A549 (cell line): ENCODE measurements at regions not wholly inside any gene's neighbourhood (a gene's known extent, or its start where the extent isn't known, plus 50 kb on each side); places are given as distances from the start of the nearest gene placed in this dataset.

Experiments used
- ATAC-seq, 2 experiments: fragments of 200-7000 bp in 1 of 2; fragments of >200 bp in 1 of 2; cut with Nextera tagmentation in 1 of 2; cut with Tn5 transposase in 1 of 2; 3 replicates each; pipeline versions ENCODE4 v1.8.0 to v1.9.1; 2018 to 2020; ENCODE audit warnings: mild to moderate bottlenecking in 1 of 2, moderate library complexity in 1 of 2
- CTCF ChIA-PET: fragments of 300-600 bp; sonication (Branson Sonifier 250); formaldehyde crosslinking; extraction: SDS; loops from one replicate; lab custom pipeline; 2021; ENCODE audit warnings: antibody characterized with exemption, inconsistent platforms; lab: Yijun Ruan, JAX
- POLR2A ChIA-PET: fragments of 350-600 bp; formaldehyde crosslinking; extraction: SDS; loops from one replicate; lab custom pipeline; 2021; ENCODE audit warnings: antibody characterized with exemption, inconsistent platforms; lab: Yijun Ruan, JAX
- DNase-seq, 2 experiments: peaks; one replicate each; pipeline versions ENCODE4 v3.0.0 to v3.0.0-alpha.2; 2011 to 2016; ENCODE audit warnings: low read depth in 1 of 2, low spot score in 1 of 2
- FAIRE-seq: peaks from 2 replicates; lab custom pipeline; 2011; peaks lifted over from hg19 to GRCh38; lab: Jason Lieb, UNC
- H3K27ac ChIP-seq, 2 experiments: fragments of >200 bp; sonication (Bioruptor Twin); formaldehyde crosslinking; 3 replicates each; pipeline ENCODE4 v1.5.1; 2016 to 2017
- H3K4me1 ChIP-seq: fragments of >200 bp; sonication (Bioruptor Twin); formaldehyde crosslinking; 3 replicates; pipeline ENCODE4 v1.6.1; 2016
- H3K4me2 ChIP-seq: fragments of >200 bp; sonication (Bioruptor Twin); formaldehyde crosslinking; 3 replicates; pipeline ENCODE4 v1.6.1; 2016
- H3K4me3 ChIP-seq: fragments of >200 bp; sonication (Bioruptor Twin); formaldehyde crosslinking; 3 replicates; pipeline ENCODE4 v1.5.1; 2016
- H3K9me3 ChIP-seq: fragments of >200 bp; sonication (Bioruptor Twin); formaldehyde crosslinking; 3 replicates; pipeline ENCODE4 v1.6.1; 2016
- CBX2 ChIP-seq: fragments of 200-600 bp; sonication (generic); IDR thresholded peaks from 2 replicates; pipeline ENCODE4 v1.6.1; 2016; ENCODE audit warnings: low read depth, mild to moderate bottlenecking, borderline replicate concordance
- CEBPB ChIP-seq, 2 experiments: fragments of >200 bp in 1 of 2; sonication (Bioruptor Twin) in 1 of 2; formaldehyde crosslinking in 1 of 2; IDR thresholded peaks; 2 replicates each; pipeline ENCODE4 v1.6.1; 2012 to 2016
- CHD2 ChIP-seq: fragments of 150-350 bp; IDR thresholded peaks from 2 replicates; pipeline ENCODE4 v1.6.1; 2014; ENCODE audit warnings: low read length; ENCODE audit not compliant: partially characterized antibody
- EHMT2 ChIP-seq: fragments of 200-600 bp; sonication (generic); IDR thresholded peaks from 2 replicates; pipeline ENCODE4 v1.6.1; 2016; ENCODE audit warnings: antibody characterized with exemption, low read depth, mild to moderate bottlenecking, moderate library complexity
- FOSB ChIP-seq: fragments of 250-450 bp; sonication (Bioruptor Pico); IDR thresholded peaks from 2 replicates; pipeline ENCODE4 v1.5.0; 2020; ENCODE audit warnings: mild to moderate bottlenecking, moderate library complexity
- FOSL2 ChIP-seq, 2 experiments: fragments of 450-650 bp in 1 of 2; fragments of >200 bp in 1 of 2; sonication (Bioruptor Twin) in 1 of 2; formaldehyde crosslinking; IDR thresholded peaks; 2 replicates each; pipeline versions ENCODE4 v1.5.0 to v1.6.1; 2016 to 2020; ENCODE audit warnings: mild to moderate bottlenecking in 1 of 2, moderate library complexity in 1 of 2
- FOXS1 ChIP-seq: fragments of 250-450 bp; sonication (Bioruptor Pico); IDR thresholded peaks from 2 replicates; pipeline ENCODE4 v1.5.0; 2020; ENCODE audit warnings: mild to moderate bottlenecking, moderate library complexity
- GATA3 ChIP-seq: IDR thresholded peaks from 2 replicates; pipeline ENCODE4 v1.6.1; 2012; ENCODE audit warnings: borderline replicate concordance
- HDAC2 ChIP-seq: fragments of 200-600 bp; sonication (generic); IDR thresholded peaks from 2 replicates; pipeline ENCODE4 v1.6.1; 2016
- HEYL ChIP-seq: fragments of 250-450 bp; sonication (Bioruptor Pico); IDR thresholded peaks from 2 replicates; pipeline ENCODE4 v1.8.0; 2021; ENCODE audit warnings: mild to moderate bottlenecking, moderate library complexity
- HMGXB4 ChIP-seq: fragments of 250-450 bp; sonication (Bioruptor Pico); IDR thresholded peaks from 2 replicates; pipeline ENCODE4 v1.5.0; 2021; ENCODE audit warnings: mild to moderate bottlenecking, moderate library complexity, borderline replicate concordance
- HOXA7 ChIP-seq: fragments of 250-450 bp; sonication (Bioruptor Pico); IDR thresholded peaks from 2 replicates; pipeline ENCODE4 v1.5.0; 2020; ENCODE audit warnings: mild to moderate bottlenecking, moderate library complexity
- HOXB5 ChIP-seq: fragments of 250-450 bp; sonication (Bioruptor Pico); IDR thresholded peaks from 2 replicates; pipeline ENCODE4 v1.5.0; 2020; ENCODE audit warnings: mild to moderate bottlenecking, moderate library complexity
- JUNB ChIP-seq: fragments of >200 bp; sonication (Bioruptor Twin); formaldehyde crosslinking; IDR thresholded peaks from 2 replicates; pipeline ENCODE4 v1.6.1; 2016
- KDM1A ChIP-seq: fragments of 200-600 bp; sonication (generic); IDR thresholded peaks from 2 replicates; pipeline ENCODE4 v1.6.1; 2016; ENCODE audit warnings: low read depth, mild to moderate bottlenecking
- KDM5A ChIP-seq: fragments of 200-600 bp; sonication (generic); IDR thresholded peaks from 2 replicates; pipeline ENCODE4 v1.6.1; 2016; ENCODE audit warnings: antibody characterized with exemption, mild to moderate bottlenecking
- MAFK ChIP-seq: fragments of 450-650 bp; IDR thresholded peaks from 2 replicates; pipeline ENCODE4 v1.6.1; 2014; ENCODE audit not compliant: partially characterized antibody
- NR3C1 ChIP-seq: fragments of >200 bp; sonication (Bioruptor Twin); formaldehyde crosslinking; IDR thresholded peaks from 3 replicates; pipeline ENCODE4 v1.6.1; 2017
- PBX3 ChIP-seq: IDR thresholded peaks from 2 replicates; pipeline ENCODE4 v1.6.1; 2012
- POLR2AphosphoS2 ChIP-seq: conservative IDR thresholded peaks from 2 replicates; pipeline ENCODE4 v1.6.1; 2012; ENCODE audit warnings: low read length, improper control_type of control experiment, inconsistent platforms
- RAD21 ChIP-seq, 2 experiments: fragments of >200 bp in 1 of 2; sonication (Bioruptor Twin) in 1 of 2; formaldehyde crosslinking in 1 of 2; IDR thresholded peaks in 1 of 2; conservative IDR thresholded peaks in 1 of 2; 2 replicates in 1 of 2; 3 replicates in 1 of 2; pipeline ENCODE4 v1.6.1; 2012 to 2018; ENCODE audit warnings: inconsistent platforms in 1 of 2
- RARB ChIP-seq: fragments of 250-450 bp; sonication (Bioruptor Pico); IDR thresholded peaks from 2 replicates; pipeline ENCODE4 v1.8.0; 2021; ENCODE audit warnings: mild to moderate bottlenecking, moderate library complexity
- REST ChIP-seq: fragments of 200-600 bp; sonication (generic); IDR thresholded peaks from 2 replicates; pipeline ENCODE4 v1.6.1; 2016; ENCODE audit warnings: antibody characterized with exemption, mild to moderate bottlenecking, moderate library complexity
- TP53 ChIP-seq: fragments of 250-450 bp; sonication (Bioruptor Pico); IDR thresholded peaks from 2 replicates; pipeline ENCODE4 v1.5.0; 2021; ENCODE audit warnings: mild to moderate bottlenecking, moderate library complexity
- USF2 ChIP-seq: fragments of 450-650 bp; IDR thresholded peaks from 2 replicates; pipeline ENCODE4 v1.6.1; 2014; ENCODE audit warnings: antibody characterized with exemption
- ZC3H11A ChIP-seq: fragments of 450-650 bp; IDR thresholded peaks from 2 replicates; pipeline ENCODE4 v1.6.1; 2014; ENCODE audit warnings: antibody characterized with exemption, mild to moderate bottlenecking
- ZFP36 ChIP-seq: fragments of 450-650 bp; IDR thresholded peaks from 2 replicates; pipeline ENCODE4 v1.6.1; 2014; ENCODE audit warnings: borderline replicate concordance; ENCODE audit not compliant: partially characterized antibody
- ZNF302 ChIP-seq: fragments of 250-450 bp; sonication (Bioruptor Pico); IDR thresholded peaks from 2 replicates; pipeline ENCODE4 v1.9.0; 2021; ENCODE audit warnings: inconsistent platforms, mild to moderate bottlenecking, moderate library complexity
- WGBS: methylation state at CpG from one replicate; pipeline ENCODE4 v1.1.6; 2017; ENCODE audit errors: missing lambda C conversion rate; 5-methylcytosine and 5-hydroxymethylcytosine counted together

- TF ChIP-seq USF2 (no peak), GATA3 (no peak), HMGXB4 (CRISPR knock-in tag) (no peak), HOXA7 (CRISPR knock-in tag) (no peak), POLR2AphosphoS2 (no peak), CHD2 (no peak), HOXB5 (CRISPR knock-in tag) (no peak)
- TF ChIP-seq, all 56 proteins: peak for 0
Measured at GRCh38 chr11:130779267-130779666, 137.0 kb downstream of the SNX19 start (continued).

- Histone ChIP-seq H3K4me2 (no peak overlapping the region), H3K4me3 (no peak overlapping the region), H3K27ac (no peak overlapping the region; a peak in 1 of 6 replicates), H3K9me3 (no peaks in the 10 kb centered on the region), H3K4me1 (peaks cover 15% of the 10 kb centered on the region)
- ATAC-seq: no peak
- no peak for FAIRE-seq
- TF ChIP-seq HEYL (CRISPR knock-in tag) (no peak), ZFP36 (no peak), CEBPB (IDR thresholded peaks at IDR 0.05) (no peak), JUNB (no peak)
- DNase-seq: no peak
- CTCF ChIA-PET: interaction anchor here (1.0 kb wide), 1 partner anchor 349 kb away, joined by 3 read pairs; no protein-coding TSS in a partner anchor
- POLR2A ChIA-PET: no interaction called here
- WGBS: 79% methylated on average over 5 of the region's 5 CpGs
Measured at GRCh38 chr11:130779943-130780342, 136.3 kb downstream of the SNX19 start.

- ChIA-PET CTCF (interaction anchor here (1.0 kb wide), 1 partner anchor 349 kb away, joined by 3 read pairs; no protein-coding TSS in a partner anchor), POLR2A (no interaction called here)
- DNase-seq: no peak
- FAIRE-seq: no peak
- Histone ChIP-seq H3K4me3 (no peak overlapping the region), H3K4me2 (no peak overlapping the region), H3K27ac (no peak overlapping the region), H3K4me1 (peaks cover 15% of the 10 kb centered on the region), H3K9me3 (no peaks in the 10 kb centered on the region)
- TF ChIP-seq NR3C1 (no peak), MAFK (no peak), TP53 (no peak), KDM1A (no peak), USF2 (no peak), CBX2 (no peak), FOXS1 (CRISPR knock-in tag) (no peak), REST (no peak), KDM5A (no peak), RARB (CRISPR knock-in tag) (no peak), ZC3H11A (no peak), PBX3 (no peak), RAD21 (conservative IDR thresholded peaks at IDR 0.05 in 1 of 2, IDR thresholded peaks at IDR 0.05 in 1 of 2) (no peak), HOXA7 (CRISPR knock-in tag) (no peak), EHMT2 (no peak), FOSB (CRISPR knock-in tag) (no peak), HDAC2 (no peak), JUNB (no peak), FOSL2 (IDR thresholded peaks at IDR 0.05) (no peak), FOSL2 (CRISPR knock-in tag; IDR thresholded peaks at IDR 0.05) (no peak), ZNF302 (CRISPR knock-in tag) (no peak)
- no peak for ATAC-seq
- WGBS: 50% methylated on average over 4 of the region's 4 CpGs
Measured at GRCh38 chr11:130780437-130780836, 135.8 kb downstream of the SNX19 start.
